ENCODE measurements at regions not wholly inside any gene's neighbourhood (a gene's known extent, or its start where the extent isn't known, plus 50 kb on each side); places are given as distances from the start of the nearest gene placed in this dataset.

GRCh38 chr12:39173726-39174125 is 268.3 kb upstream of the CPNE8 start:
- no peak overlapping the region for H3K4me3 ChIP-seq
- no peak for DNase-seq (ENCODE audit: low spot score)
- no peak for TF ChIP-seq CTCF (IDR thresholded peaks at IDR 0.05)
- no peak overlapping the region for H3K27ac ChIP-seq

- no peak overlapping the region for H3K27ac ChIP-seq
- no peak for TF ChIP-seq CTCF (IDR thresholded peaks at IDR 0.05)
- no peak for DNase-seq (ENCODE audit: low spot score)
- no peak overlapping the region for H3K4me3 ChIP-seq
These were observed 259.9 kb upstream of the CPNE8 start for GRCh38 chr12:39165338-39165737.

GRCh38 chr12:39161465-39162085 is 256.2 kb upstream of the CPNE8 start:
- no peak overlapping the region for H3K4me3 ChIP-seq
- TF ChIP-seq CTCF (IDR thresholded peaks at IDR 0.05), result no peak
- no peak overlapping the region for H3K27ac ChIP-seq
- no peak for DNase-seq (ENCODE audit: low spot score)

- DNase-seq (ENCODE audit: low spot score), result no peak
- TF ChIP-seq CTCF (IDR thresholded peaks at IDR 0.05), result no peak
- Histone ChIP-seq H3K27ac (no peak overlapping the region), H3K4me3 (no peak overlapping the region)
These were observed 252.4 kb upstream of the CPNE8 start for GRCh38 chr12:39157696-39158342.

DNA sequence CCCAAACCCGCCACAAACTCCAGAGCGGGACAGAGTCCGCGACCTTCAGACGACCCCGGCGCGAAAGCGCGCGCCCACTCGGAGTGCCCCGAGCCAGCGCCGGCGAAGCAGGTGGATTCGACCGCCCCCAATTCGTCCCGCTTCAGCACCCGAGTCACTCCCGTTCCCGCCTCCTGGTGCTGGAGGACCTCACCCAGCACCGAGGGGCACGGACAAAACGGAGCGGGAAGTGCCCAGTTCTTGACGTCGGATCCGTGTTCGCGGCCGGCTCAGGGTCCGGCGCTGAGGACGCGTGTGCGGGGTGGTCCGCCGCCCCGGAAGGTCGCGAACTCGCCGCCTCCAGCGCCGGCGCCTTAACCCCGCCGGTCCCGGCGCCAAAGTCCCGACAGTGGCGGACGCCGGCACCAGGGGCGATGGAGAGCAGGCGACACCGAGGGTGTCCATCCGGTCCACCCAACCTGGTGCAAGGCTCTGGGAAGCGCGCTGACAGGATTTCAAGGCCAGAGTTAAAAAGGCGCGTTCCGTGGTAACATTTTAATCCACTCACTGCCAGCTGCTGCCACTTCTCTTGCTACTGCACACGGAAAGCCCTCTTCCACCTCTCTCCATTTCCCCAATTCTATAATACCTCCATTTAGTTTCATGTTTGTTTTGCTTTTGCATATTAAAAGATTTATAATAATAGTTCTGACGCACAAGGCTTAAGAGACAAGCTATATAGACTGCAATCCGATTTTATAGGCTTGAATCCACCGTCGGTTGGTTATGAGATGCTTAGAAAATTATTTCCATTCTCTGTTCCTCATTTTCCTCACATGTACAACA is 240.0 kb upstream of the CPNE8 start:
- Histone ChIP-seq H3K4me3 (peak overlapping the region; percentile 86), H3K27ac (no peak overlapping the region)
- TF ChIP-seq CTCF (IDR thresholded peaks at IDR 0.05), result peak; percentile 39
- DNase-seq (ENCODE audit: low spot score), result no peak

DNA sequence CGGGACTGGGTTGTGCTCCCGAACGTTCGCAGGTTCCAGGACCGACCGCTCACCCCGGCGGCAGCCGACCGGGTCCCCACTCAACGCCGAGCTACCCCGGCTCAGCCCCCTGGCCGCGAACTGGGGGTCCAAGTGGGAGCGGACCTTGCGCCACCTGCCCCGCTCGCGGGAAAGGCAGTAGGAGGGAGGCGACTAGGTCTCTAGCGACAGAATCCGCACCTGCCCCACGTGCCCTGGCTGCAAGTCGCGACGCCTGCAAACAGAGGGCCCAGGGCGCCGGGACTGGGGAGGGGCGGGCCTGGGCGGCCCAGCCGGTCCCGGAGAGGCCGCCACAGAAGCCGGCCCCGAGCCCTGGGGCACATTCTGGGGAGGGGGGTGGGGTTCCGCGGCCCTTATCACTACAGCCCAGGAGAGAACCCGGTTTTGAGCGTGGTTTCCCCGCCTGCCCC is 239.2 kb upstream of the CPNE8 start:
- no peak for TF ChIP-seq CTCF (IDR thresholded peaks at IDR 0.05)
- DNase-seq (ENCODE audit: low spot score), result no peak
- Histone ChIP-seq H3K27ac (no peak overlapping the region), H3K4me3 (peak overlapping the region; percentile 86)
